PFSK-1 (cell line): ENCODE measurements at regions not wholly inside any gene's neighbourhood (a gene's known extent, or its start where the extent isn't known, plus 50 kb on each side); places are given as distances from the start of the nearest gene placed in this dataset.

Experiments
- FOXP2 ChIP-seq: optimal IDR thresholded peaks from 2 replicates; pipeline ENCODE3; 2011; ENCODE audit warnings: borderline replicate concordance, control low read depth, inconsistent platforms; ENCODE audit not compliant: insufficient read depth; ENCODE audit errors: extremely low read length, extremely low read depth
- POLR2AphosphoS5 ChIP-seq: IDR thresholded peaks from 2 replicates; pipeline ENCODE4 v1.6.1; 2012; ENCODE audit warnings: low read depth, mild to moderate bottlenecking, control low read depth, low read length, moderate library complexity
- SIN3A ChIP-seq: IDR thresholded peaks from 2 replicates; pipeline ENCODE4 v1.6.1; 2012; ENCODE audit warnings: mild to moderate bottlenecking, low read length, moderate library complexity, borderline replicate concordance; ENCODE audit not compliant: insufficient read depth
- TAF1 ChIP-seq: IDR thresholded peaks from 2 replicates; pipeline ENCODE4 v1.6.1; 2012; ENCODE audit warnings: low read length, control low read depth, borderline replicate concordance; ENCODE audit not compliant: insufficient read depth
- TF ChIP-seq, protein P1 (sequence below), 2 experiments: IDR thresholded peaks; 2 replicates each; pipeline versions ENCODE4 v1.6.1 to v1.8.0; 2011 to 2012; ENCODE audit warnings: low read depth in 2 of 2, low read length in 2 of 2, control low read depth in 1 of 2, inconsistent platforms in 1 of 2, mild to moderate bottlenecking in 1 of 2, moderate library complexity in 1 of 2; ENCODE audit not compliant: insufficient read depth in 1 of 2

DNA sequence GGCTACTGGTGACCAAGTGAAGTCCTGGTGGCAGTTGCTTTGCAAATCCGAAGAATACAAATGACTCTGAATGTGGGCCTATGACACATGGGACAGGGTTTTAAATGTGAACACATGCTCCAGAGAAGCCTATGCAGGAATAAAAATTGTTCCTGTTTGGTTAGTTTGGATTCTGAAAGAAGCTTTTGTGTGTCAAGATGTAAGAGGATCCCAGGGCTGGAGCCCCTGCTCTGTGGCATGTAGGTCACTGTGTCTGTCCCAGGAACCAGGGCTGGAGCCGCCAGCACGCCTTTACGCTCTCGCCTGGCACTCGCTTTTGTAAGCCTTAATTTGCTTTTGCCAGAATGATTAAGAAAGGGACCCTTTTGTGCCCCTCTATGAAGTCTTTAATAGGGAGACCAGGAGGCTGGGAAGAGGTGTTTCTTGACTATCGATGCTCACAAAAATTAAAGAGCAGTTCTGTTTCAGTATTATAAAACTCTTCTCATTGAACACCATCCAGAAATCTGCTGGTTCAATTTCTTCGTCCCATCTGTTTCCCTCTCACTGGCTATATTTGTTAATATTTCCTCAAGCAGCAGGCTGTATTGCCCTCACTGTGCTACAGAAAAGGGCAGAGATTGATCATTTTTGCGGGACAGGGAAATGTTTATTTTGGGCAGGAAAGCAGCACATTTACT is 532.7 kb upstream of the POU3F3 start:
- TF ChIP-seq SIN3A (no peak), TAF1 (no peak), FOXP2 (no peak), POLR2AphosphoS5 (no peak)
- TF ChIP-seq, protein P1, sequence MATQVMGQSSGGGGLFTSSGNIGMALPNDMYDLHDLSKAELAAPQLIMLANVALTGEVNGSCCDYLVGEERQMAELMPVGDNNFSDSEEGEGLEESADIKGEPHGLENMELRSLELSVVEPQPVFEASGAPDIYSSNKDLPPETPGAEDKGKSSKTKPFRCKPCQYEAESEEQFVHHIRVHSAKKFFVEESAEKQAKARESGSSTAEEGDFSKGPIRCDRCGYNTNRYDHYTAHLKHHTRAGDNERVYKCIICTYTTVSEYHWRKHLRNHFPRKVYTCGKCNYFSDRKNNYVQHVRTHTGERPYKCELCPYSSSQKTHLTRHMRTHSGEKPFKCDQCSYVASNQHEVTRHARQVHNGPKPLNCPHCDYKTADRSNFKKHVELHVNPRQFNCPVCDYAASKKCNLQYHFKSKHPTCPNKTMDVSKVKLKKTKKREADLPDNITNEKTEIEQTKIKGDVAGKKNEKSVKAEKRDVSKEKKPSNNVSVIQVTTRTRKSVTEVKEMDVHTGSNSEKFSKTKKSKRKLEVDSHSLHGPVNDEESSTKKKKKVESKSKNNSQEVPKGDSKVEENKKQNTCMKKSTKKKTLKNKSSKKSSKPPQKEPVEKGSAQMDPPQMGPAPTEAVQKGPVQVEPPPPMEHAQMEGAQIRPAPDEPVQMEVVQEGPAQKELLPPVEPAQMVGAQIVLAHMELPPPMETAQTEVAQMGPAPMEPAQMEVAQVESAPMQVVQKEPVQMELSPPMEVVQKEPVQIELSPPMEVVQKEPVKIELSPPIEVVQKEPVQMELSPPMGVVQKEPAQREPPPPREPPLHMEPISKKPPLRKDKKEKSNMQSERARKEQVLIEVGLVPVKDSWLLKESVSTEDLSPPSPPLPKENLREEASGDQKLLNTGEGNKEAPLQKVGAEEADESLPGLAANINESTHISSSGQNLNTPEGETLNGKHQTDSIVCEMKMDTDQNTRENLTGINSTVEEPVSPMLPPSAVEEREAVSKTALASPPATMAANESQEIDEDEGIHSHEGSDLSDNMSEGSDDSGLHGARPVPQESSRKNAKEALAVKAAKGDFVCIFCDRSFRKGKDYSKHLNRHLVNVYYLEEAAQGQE (IDR thresholded peaks at IDR 0.05; ENCODE audit: insufficient read depth in 1 of 2, low read depth in 2 of 2, low read length in 2 of 2), result no peak

DNA sequence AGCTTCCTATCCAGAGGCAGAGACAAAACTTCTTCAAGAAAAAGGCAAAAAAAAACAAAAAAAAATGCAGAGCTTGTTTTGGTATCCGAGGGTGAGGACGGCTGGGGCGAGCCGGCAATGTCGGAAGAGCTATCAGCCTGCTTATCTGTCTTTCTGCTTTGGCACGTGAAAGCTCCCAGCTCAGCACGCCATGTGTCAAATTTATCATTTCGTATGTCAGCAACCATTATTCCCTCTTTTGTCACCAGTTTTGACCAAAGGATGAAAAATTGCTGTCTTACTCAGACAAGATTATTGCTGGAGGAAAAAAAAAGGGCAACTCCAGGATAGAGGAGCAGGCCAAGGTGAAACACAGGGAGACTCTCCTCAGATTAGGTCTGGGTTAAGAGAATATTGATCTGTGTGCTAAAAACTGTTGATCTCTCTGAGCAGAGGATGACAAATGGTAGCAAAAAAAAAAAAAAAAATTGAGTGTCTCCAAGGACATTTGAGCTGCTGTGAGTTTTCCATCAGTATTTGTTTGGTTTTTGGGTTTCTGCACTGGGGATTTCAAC is 532.0 kb upstream of the POU3F3 start:
- TF ChIP-seq FOXP2, result no peak
- TF ChIP-seq TAF1, result no peak
- TF ChIP-seq, protein P1 (IDR thresholded peaks at IDR 0.05; ENCODE audit: insufficient read depth in 1 of 2, low read depth in 2 of 2, low read length in 2 of 2), result no peak
- TF ChIP-seq SIN3A, result no peak
- TF ChIP-seq POLR2AphosphoS5, result no peak

DNA sequence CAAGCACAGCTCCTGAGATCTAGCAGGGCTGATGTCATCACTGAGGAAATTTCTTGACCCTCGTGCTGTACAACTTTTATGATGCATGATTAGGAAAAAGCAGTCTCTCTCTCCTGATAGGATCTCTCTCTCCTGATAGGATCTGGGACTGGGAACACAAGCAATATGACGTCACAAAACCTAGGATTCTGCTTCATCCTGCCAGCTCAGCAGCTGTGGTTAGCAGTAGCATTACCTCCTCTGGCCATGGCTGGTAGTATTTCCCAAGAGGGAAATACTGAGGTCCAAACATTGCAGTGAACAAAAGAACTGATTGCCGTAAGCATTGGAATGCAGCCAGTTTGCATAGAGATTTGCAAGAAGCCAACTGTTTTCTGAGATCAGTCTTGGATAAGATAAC is 521.2 kb upstream of the POU3F3 start:
- TF ChIP-seq, protein P1 (IDR thresholded peaks at IDR 0.05; ENCODE audit: insufficient read depth in 1 of 2, low read depth in 2 of 2, low read length in 2 of 2), result peak in 1 of 2 experiments; percentile 55; a peak in 1 of 4 replicates
- TF ChIP-seq POLR2AphosphoS5 (peak; percentile 50; the same call in 1 of the 2 replicates), FOXP2 (no peak)

DNA sequence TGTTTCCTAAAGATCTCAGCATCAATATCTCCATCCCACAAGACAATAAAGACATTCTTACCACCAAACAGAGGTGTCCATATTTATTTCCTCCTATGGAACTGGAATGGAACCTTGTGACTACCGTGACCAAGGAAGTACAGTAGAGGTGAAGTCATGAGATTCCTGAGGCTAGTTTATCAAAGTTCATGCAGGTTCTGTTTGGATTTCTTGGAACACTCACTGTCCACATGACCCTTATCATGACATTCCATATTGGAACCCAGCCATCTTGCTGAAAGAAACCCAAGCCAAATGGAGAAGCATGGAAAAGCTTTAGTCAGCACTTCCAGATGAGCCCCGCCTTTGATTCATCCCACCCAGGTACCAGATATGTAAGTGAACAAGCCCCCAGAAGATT is 516.0 kb upstream of the POU3F3 start:
- TF ChIP-seq FOXP2, result no peak
- no peak for TF ChIP-seq POLR2AphosphoS5
- TF ChIP-seq SIN3A, result no peak
- TF ChIP-seq TAF1, result no peak
- TF ChIP-seq, protein P1 (IDR thresholded peaks at IDR 0.05; ENCODE audit: insufficient read depth in 1 of 2, low read depth in 2 of 2, low read length in 2 of 2), result no peak

DNA sequence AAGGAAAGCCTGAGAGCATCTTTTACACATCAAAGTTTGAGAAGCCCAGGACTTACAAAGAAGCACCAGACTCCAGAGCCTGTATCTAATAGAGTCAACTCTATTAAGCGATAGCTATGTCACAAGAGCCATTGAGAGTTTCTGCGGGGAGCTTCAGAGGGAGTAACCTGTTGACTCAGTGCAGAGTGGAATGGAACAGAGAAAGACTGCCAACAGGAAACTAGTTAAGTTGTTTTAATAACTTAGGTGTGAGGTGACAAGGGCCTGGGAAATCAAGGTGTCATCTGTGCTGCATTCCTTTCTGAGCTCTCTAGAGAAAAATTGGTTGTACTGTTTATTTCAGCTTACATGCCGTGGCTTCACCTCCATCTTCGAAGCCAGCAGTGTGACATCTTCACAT is 513.8 kb upstream of the POU3F3 start:
- TF ChIP-seq POLR2AphosphoS5 (no peak), FOXP2 (no peak), TAF1 (no peak), SIN3A (no peak)
- TF ChIP-seq, protein P1 (IDR thresholded peaks at IDR 0.05; ENCODE audit: insufficient read depth in 1 of 2, low read depth in 2 of 2, low read length in 2 of 2), result no peak
